Colonic mucosa (tissue), 4 donors: ENCODE measurements at regions not wholly inside any gene's neighbourhood (a gene's known extent, or its start where the extent isn't known, plus 50 kb on each side); places are given as distances from the start of the nearest gene placed in this dataset.

Experiments used
- DNase-seq: peaks from one replicate; pipeline ENCODE4 v3.0.0-alpha.2; 2020
- H3K27ac ChIP-seq: fragments of 200-600 bp; one replicate; pipeline ENCODE4 v1.8.0; 2021
- H3K27me3 ChIP-seq: fragments of 200-600 bp; one replicate; pipeline ENCODE4 v1.8.0; 2021
- H3K36me3 ChIP-seq: fragments of 200-600 bp; one replicate; pipeline ENCODE4 v1.8.0; 2021
- H3K4me1 ChIP-seq: fragments of 200-600 bp; one replicate; pipeline ENCODE4 v1.8.0; 2021; ENCODE audit warnings: mild to moderate bottlenecking
- H3K4me3 ChIP-seq: fragments of 200-600 bp; one replicate; pipeline ENCODE4 v1.8.0; 2021
- H3K9ac ChIP-seq, 2 donors: one replicate each; pipeline ENCODE4 v1.7.0; 2013; ENCODE audit warnings: control low read depth in 2 of 2, low read depth in 2 of 2, low read length in 2 of 2
- H3K9me3 ChIP-seq: fragments of 200-600 bp; one replicate; pipeline ENCODE4 v1.8.0; 2021
- CTCF ChIP-seq: fragments of 200-600 bp; IDR thresholded peaks from one replicate; pipeline ENCODE4 v1.8.0; 2022; ENCODE audit warnings: antibody characterized with exemption, mild to moderate bottlenecking
- intact Hi-C: fragments of 100-400 bp; cut with DNase I; formaldehyde crosslinking; loops from one replicate; pipeline ENCODE4 v1.14.1; 2022
- donor health status: healthy.
- donor health status: DM: no; HTN: no; CAD: no.
- donor health status: DM: no; HTN: no; CAD: no.

- intact Hi-C loops = no loop called here
- H3K9me3 ChIP-seq = no peaks in the 10 kb centered on the region
- no peak overlapping the region for H3K9ac ChIP-seq
- no peak overlapping the region for H3K27ac ChIP-seq
- H3K27me3 ChIP-seq = no peaks in the 10 kb centered on the region
- TF ChIP-seq CTCF = no peak
- H3K4me1 ChIP-seq = no peaks in the 10 kb centered on the region
- no peak for DNase-seq
- H3K36me3 ChIP-seq = no peaks in the 10 kb centered on the region
- H3K4me3 ChIP-seq = no peak overlapping the region
Measured at GRCh38 chr2:239521518-239521815, 120.6 kb upstream of the HDAC4 start.

GRCh38 chr2:239520811-239521517 is 120.1 kb upstream of the HDAC4 start:
- no peaks in the 10 kb centered on the region for H3K27me3 ChIP-seq
- no peak overlapping the region for H3K9ac ChIP-seq
- no peak for DNase-seq
- H3K4me3 ChIP-seq = no peak overlapping the region
- H3K9me3 ChIP-seq = no peaks in the 10 kb centered on the region
- TF ChIP-seq CTCF = no peak
- intact Hi-C loops = no loop called here
- no peak overlapping the region for H3K27ac ChIP-seq
- H3K4me1 ChIP-seq = no peaks in the 10 kb centered on the region
- H3K36me3 ChIP-seq = no peaks in the 10 kb centered on the region

GRCh38 chr2:239519921-239520585 is 119.2 kb upstream of the HDAC4 start:
- H3K4me3 ChIP-seq = no peak overlapping the region
- H3K4me1 ChIP-seq = no peaks in the 10 kb centered on the region
- H3K9me3 ChIP-seq = no peaks in the 10 kb centered on the region
- no peaks in the 10 kb centered on the region for H3K36me3 ChIP-seq
- intact Hi-C loops = no loop called here
- DNase-seq = no peak
- H3K27ac ChIP-seq = no peak overlapping the region
- no peak overlapping the region for H3K9ac ChIP-seq
- H3K27me3 ChIP-seq = no peaks in the 10 kb centered on the region
- TF ChIP-seq CTCF = no peak

GRCh38 chr2:239519089-239519920 is 118.5 kb upstream of the HDAC4 start:
- Histone ChIP-seq H3K9me3 (no peaks in the 10 kb centered on the region), H3K4me1 (no peaks in the 10 kb centered on the region), H3K36me3 (no peaks in the 10 kb centered on the region), H3K27ac (no peak overlapping the region), H3K9ac (no peak overlapping the region), H3K27me3 (no peaks in the 10 kb centered on the region), H3K4me3 (no peak overlapping the region)
- DNase-seq = no peak
- TF ChIP-seq CTCF = no peak
- intact Hi-C loops = no loop called here

- H3K9me3 ChIP-seq = no peaks in the 10 kb centered on the region
- H3K4me1 ChIP-seq = no peaks in the 10 kb centered on the region
- no peak overlapping the region for H3K4me3 ChIP-seq
- no peak for DNase-seq
- TF ChIP-seq CTCF = no peak
- no peaks in the 10 kb centered on the region for H3K27me3 ChIP-seq
- H3K27ac ChIP-seq = no peak overlapping the region
- H3K36me3 ChIP-seq = no peaks in the 10 kb centered on the region
- intact Hi-C loops = no loop called here
- no peak overlapping the region for H3K9ac ChIP-seq
Measured at GRCh38 chr2:239518286-239519088, 117.7 kb upstream of the HDAC4 start.
